Activated T-cell treated with anti-CD3 and anti-CD28 coated beads, Interleukin-2, amount 50 U/mL, for 24 hours (primary cell): ENCODE measurements at regions not wholly inside any gene's neighbourhood (a gene's known extent, or its start where the extent isn't known, plus 50 kb on each side); places are given as distances from the start of the nearest gene placed in this dataset.

ENCODE experiments used
- DNase-seq: peaks from one replicate; pipeline ENCODE4 v3.0.0-alpha.2; 2020
- H3K27ac Mint-ChIP-seq: 2 replicates; pipeline ENCODE4 v1.8.0; 2020; ENCODE audit warnings: mild to moderate bottlenecking, mixed read lengths
- H3K27me3 Mint-ChIP-seq: 2 replicates; pipeline ENCODE4 v1.8.0; 2020; ENCODE audit warnings: mixed read lengths
- H3K36me3 Mint-ChIP-seq: 2 replicates; pipeline ENCODE4 v1.8.0; 2020; ENCODE audit warnings: low read depth, mixed read lengths
- H3K4me1 Mint-ChIP-seq: 2 replicates; pipeline ENCODE4 v1.8.0; 2020; ENCODE audit warnings: low read depth, mixed read lengths
- H3K4me3 Mint-ChIP-seq: 2 replicates; pipeline ENCODE4 v1.8.0; 2020; ENCODE audit warnings: mild to moderate bottlenecking, moderate library complexity, mixed read lengths
- H3K9me3 Mint-ChIP-seq: 2 replicates; pipeline ENCODE4 v1.8.0; 2020; ENCODE audit warnings: mixed read lengths

GRCh38 chr6:14317387-14317970, 199.9 kb downstream of the CD83 start:
- no peak for DNase-seq
- no peak overlapping the region for H3K4me3 Mint-ChIP-seq
- peaks cover 14% of the 10 kb centered on the region for H3K4me1 Mint-ChIP-seq
- H3K9me3 Mint-ChIP-seq, result no peaks in the 10 kb centered on the region
- no peaks in the 10 kb centered on the region for H3K36me3 Mint-ChIP-seq
- H3K27me3 Mint-ChIP-seq, result peaks cover 3% of the 10 kb centered on the region
- H3K27ac Mint-ChIP-seq, result no peak overlapping the region

- no peak overlapping the region for H3K4me3 Mint-ChIP-seq
- DNase-seq, result no peak
- no peak overlapping the region for H3K27ac Mint-ChIP-seq
- H3K27me3 Mint-ChIP-seq, result peaks cover 8% of the 10 kb centered on the region
- peaks cover 25% of the 10 kb centered on the region for H3K4me1 Mint-ChIP-seq
- H3K9me3 Mint-ChIP-seq, result no peaks in the 10 kb centered on the region
- H3K36me3 Mint-ChIP-seq, result no peaks in the 10 kb centered on the region
These were observed 202.8 kb downstream of the CD83 start for GRCh38 chr6:14320332-14320731.

- Mint-ChIP-seq H3K4me3 (no peak overlapping the region), H3K36me3 (no peaks in the 10 kb centered on the region), H3K27ac (no peak overlapping the region), H3K4me1 (peaks cover 20% of the 10 kb centered on the region), H3K9me3 (no peaks in the 10 kb centered on the region), H3K27me3 (peaks cover 8% of the 10 kb centered on the region)
- no peak for DNase-seq
These were observed 204.6 kb downstream of the CD83 start for GRCh38 chr6:14321992-14322772.

GRCh38 chr6:14322841-14323240, 205.3 kb downstream of the CD83 start:
- Mint-ChIP-seq H3K4me3 (no peak overlapping the region), H3K4me1 (peaks cover 15% of the 10 kb centered on the region), H3K36me3 (no peaks in the 10 kb centered on the region), H3K9me3 (no peaks in the 10 kb centered on the region), H3K27me3 (peaks cover 8% of the 10 kb centered on the region), H3K27ac (no peak overlapping the region)
- DNase-seq, result no peak

GRCh38 chr6:14326774-14327173, 209.2 kb downstream of the CD83 start:
- Mint-ChIP-seq H3K36me3 (no peaks in the 10 kb centered on the region), H3K4me1 (peaks cover 15% of the 10 kb centered on the region), H3K4me3 (no peak overlapping the region), H3K27me3 (peaks cover 8% of the 10 kb centered on the region), H3K27ac (no peak overlapping the region), H3K9me3 (no peaks in the 10 kb centered on the region)
- DNase-seq, result no peak

GRCh38 chr6:14328163-14328562, 210.6 kb downstream of the CD83 start:
- H3K36me3 Mint-ChIP-seq, result no peaks in the 10 kb centered on the region
- H3K4me3 Mint-ChIP-seq, result no peak overlapping the region
- no peak overlapping the region for H3K27ac Mint-ChIP-seq
- no peak for DNase-seq
- no peaks in the 10 kb centered on the region for H3K9me3 Mint-ChIP-seq
- no peaks in the 10 kb centered on the region for H3K27me3 Mint-ChIP-seq
- peaks cover 10% of the 10 kb centered on the region for H3K4me1 Mint-ChIP-seq

- no peaks in the 10 kb centered on the region for H3K27me3 Mint-ChIP-seq
- H3K27ac Mint-ChIP-seq, result no peak overlapping the region
- H3K9me3 Mint-ChIP-seq, result peaks cover 5% of the 10 kb centered on the region
- H3K36me3 Mint-ChIP-seq, result no peaks in the 10 kb centered on the region
- DNase-seq, result no peak
- H3K4me3 Mint-ChIP-seq, result no peak overlapping the region
- peaks cover 2% of the 10 kb centered on the region for H3K4me1 Mint-ChIP-seq
These were observed 216.2 kb downstream of the CD83 start for GRCh38 chr6:14333556-14334305.

- H3K9me3 Mint-ChIP-seq, result peaks cover 5% of the 10 kb centered on the region
- H3K4me1 Mint-ChIP-seq, result peaks cover 2% of the 10 kb centered on the region
- no peaks in the 10 kb centered on the region for H3K36me3 Mint-ChIP-seq
- H3K4me3 Mint-ChIP-seq, result no peak overlapping the region
- no peak for DNase-seq
- H3K27ac Mint-ChIP-seq, result no peak overlapping the region
- no peaks in the 10 kb centered on the region for H3K27me3 Mint-ChIP-seq
These were observed 217.5 kb downstream of the CD83 start for GRCh38 chr6:14335071-14335470.

- Mint-ChIP-seq H3K9me3 (peaks cover 5% of the 10 kb centered on the region), H3K4me3 (no peak overlapping the region), H3K36me3 (no peaks in the 10 kb centered on the region), H3K27ac (no peak overlapping the region), H3K27me3 (no peaks in the 10 kb centered on the region), H3K4me1 (peaks cover 2% of the 10 kb centered on the region)
- no peak for DNase-seq
These were observed 219.6 kb downstream of the CD83 start for GRCh38 chr6:14337152-14337551.

- Mint-ChIP-seq H3K9me3 (peaks cover 5% of the 10 kb centered on the region), H3K27ac (no peak overlapping the region), H3K4me1 (peaks cover 2% of the 10 kb centered on the region), H3K4me3 (no peak overlapping the region), H3K27me3 (no peaks in the 10 kb centered on the region), H3K36me3 (no peaks in the 10 kb centered on the region)
- DNase-seq, result no peak
These were observed 221.6 kb downstream of the CD83 start for GRCh38 chr6:14339172-14339571.

- DNase-seq, result no peak
- Mint-ChIP-seq H3K4me3 (no peak overlapping the region), H3K36me3 (no peaks in the 10 kb centered on the region), H3K27me3 (no peaks in the 10 kb centered on the region), H3K9me3 (peaks cover 5% of the 10 kb centered on the region), H3K4me1 (peaks cover 2% of the 10 kb centered on the region), H3K27ac (no peak overlapping the region)
These were observed 222.4 kb downstream of the CD83 start for GRCh38 chr6:14339711-14340584.

GRCh38 chr6:14344486-14344885, 226.9 kb downstream of the CD83 start:
- Mint-ChIP-seq H3K4me3 (no peak overlapping the region), H3K9me3 (no peaks in the 10 kb centered on the region), H3K27me3 (no peaks in the 10 kb centered on the region), H3K4me1 (peaks cover 7% of the 10 kb centered on the region), H3K27ac (no peak overlapping the region), H3K36me3 (no peaks in the 10 kb centered on the region)
- no peak for DNase-seq

GRCh38 chr6:14348389-14348788, 230.8 kb downstream of the CD83 start:
- no peaks in the 10 kb centered on the region for H3K36me3 Mint-ChIP-seq
- H3K27ac Mint-ChIP-seq, result no peak overlapping the region
- no peak for DNase-seq
- no peaks in the 10 kb centered on the region for H3K27me3 Mint-ChIP-seq
- no peak overlapping the region for H3K4me3 Mint-ChIP-seq
- H3K9me3 Mint-ChIP-seq, result no peaks in the 10 kb centered on the region
- peaks cover 15% of the 10 kb centered on the region for H3K4me1 Mint-ChIP-seq

- Mint-ChIP-seq H3K4me1 (peaks cover 26% of the 10 kb centered on the region), H3K27me3 (no peaks in the 10 kb centered on the region), H3K27ac (no peak overlapping the region), H3K9me3 (no peaks in the 10 kb centered on the region), H3K4me3 (no peak overlapping the region), H3K36me3 (no peaks in the 10 kb centered on the region)
- no peak for DNase-seq
These were observed 231.9 kb downstream of the CD83 start for GRCh38 chr6:14349507-14349906.
